Type B pancreatic cell (in vitro differentiated cells): ENCODE measurements at regions not wholly inside any gene's neighbourhood (a gene's known extent, or its start where the extent isn't known, plus 50 kb on each side); places are given as distances from the start of the nearest gene placed in this dataset.

Experiments
- DNase-seq: peaks from one replicate; pipeline ENCODE4 v3.0.0; 2021; ENCODE audit warnings: mixed read lengths; ENCODE audit not compliant: unreplicated experiment; ENCODE audit errors: extremely low spot score
- H3K27ac Mint-ChIP-seq: 2 replicates; pipeline ENCODE4 v1.8.0; 2021; ENCODE audit warnings: mild to moderate bottlenecking, mixed read lengths
- H3K27me3 Mint-ChIP-seq: 2 replicates; pipeline ENCODE4 v1.8.0; 2021; ENCODE audit warnings: mixed read lengths
- H3K36me3 Mint-ChIP-seq: 2 replicates; pipeline ENCODE4 v1.8.0; 2021; ENCODE audit warnings: mixed read lengths
- H3K4me1 Mint-ChIP-seq: one replicate; pipeline ENCODE4 v1.8.0; 2021; ENCODE audit warnings: mixed read lengths; ENCODE audit not compliant: unreplicated experiment
- H3K4me3 Mint-ChIP-seq: 2 replicates; pipeline ENCODE4 v1.8.0; 2021; ENCODE audit warnings: mild to moderate bottlenecking, mixed read lengths
- H3K9me3 Mint-ChIP-seq: 2 replicates; pipeline ENCODE4 v1.8.0; 2021; ENCODE audit warnings: mixed read lengths
- TF ChIP-seq, protein P1 (sequence below): fragments of 200-600 bp; sonication (generic); conservative IDR thresholded peaks from 2 replicates; pipeline ENCODE4 v1.5.0; 2021; ENCODE audit warnings: antibody characterized with exemption, mild to moderate bottlenecking

DNA sequence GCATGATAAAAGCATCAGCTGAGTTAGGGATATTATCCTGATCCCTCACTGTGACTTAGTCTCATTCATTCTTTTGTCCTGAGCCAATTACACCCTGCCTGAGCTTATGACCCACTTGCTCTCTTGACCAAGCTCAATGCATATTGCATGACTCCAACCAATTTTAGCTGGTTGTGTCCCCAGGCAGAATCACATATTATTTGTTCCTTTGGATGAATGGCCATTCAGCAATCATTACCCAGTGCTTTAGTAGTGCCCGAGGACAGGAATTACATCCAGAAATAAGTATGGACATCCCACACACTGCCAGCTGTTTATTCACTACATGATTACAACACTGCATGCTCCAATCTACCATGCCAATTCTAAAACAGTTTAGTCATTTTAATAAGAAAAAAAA lies 322.5 kb downstream of the ZBBX start:
- H3K4me1 Mint-ChIP-seq, result peaks cover 3% of the 10 kb centered on the region
- H3K27me3 Mint-ChIP-seq, result peaks cover 4% of the 10 kb centered on the region
- TF ChIP-seq, protein P1, sequence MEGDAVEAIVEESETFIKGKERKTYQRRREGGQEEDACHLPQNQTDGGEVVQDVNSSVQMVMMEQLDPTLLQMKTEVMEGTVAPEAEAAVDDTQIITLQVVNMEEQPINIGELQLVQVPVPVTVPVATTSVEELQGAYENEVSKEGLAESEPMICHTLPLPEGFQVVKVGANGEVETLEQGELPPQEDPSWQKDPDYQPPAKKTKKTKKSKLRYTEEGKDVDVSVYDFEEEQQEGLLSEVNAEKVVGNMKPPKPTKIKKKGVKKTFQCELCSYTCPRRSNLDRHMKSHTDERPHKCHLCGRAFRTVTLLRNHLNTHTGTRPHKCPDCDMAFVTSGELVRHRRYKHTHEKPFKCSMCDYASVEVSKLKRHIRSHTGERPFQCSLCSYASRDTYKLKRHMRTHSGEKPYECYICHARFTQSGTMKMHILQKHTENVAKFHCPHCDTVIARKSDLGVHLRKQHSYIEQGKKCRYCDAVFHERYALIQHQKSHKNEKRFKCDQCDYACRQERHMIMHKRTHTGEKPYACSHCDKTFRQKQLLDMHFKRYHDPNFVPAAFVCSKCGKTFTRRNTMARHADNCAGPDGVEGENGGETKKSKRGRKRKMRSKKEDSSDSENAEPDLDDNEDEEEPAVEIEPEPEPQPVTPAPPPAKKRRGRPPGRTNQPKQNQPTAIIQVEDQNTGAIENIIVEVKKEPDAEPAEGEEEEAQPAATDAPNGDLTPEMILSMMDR, result no peak
- peaks cover 3% of the 10 kb centered on the region for H3K36me3 Mint-ChIP-seq
- H3K4me3 Mint-ChIP-seq, result no peak overlapping the region
- H3K9me3 Mint-ChIP-seq, result peaks cover 4% of the 10 kb centered on the region
- H3K27ac Mint-ChIP-seq, result no peak overlapping the region
- DNase-seq, result no peak

DNA sequence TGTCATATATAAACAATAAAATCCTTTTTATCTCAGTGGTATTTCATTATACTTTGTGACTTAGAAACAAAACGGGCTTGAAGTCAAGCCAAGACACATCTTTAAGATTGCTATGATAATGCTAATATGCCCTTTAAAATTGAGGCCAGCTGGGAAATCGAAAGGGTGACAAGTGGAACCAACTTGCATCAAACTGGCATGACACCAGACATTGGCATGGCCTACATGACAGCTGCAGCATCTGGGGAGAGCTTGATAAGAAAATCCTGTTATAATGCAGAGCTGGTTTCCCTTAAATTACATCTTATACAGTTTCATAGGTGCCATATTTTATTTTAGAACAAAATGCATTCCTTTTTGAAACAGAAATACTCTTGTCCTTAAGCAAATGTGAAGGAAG lies 325.2 kb downstream of the ZBBX start:
- no peak for DNase-seq
- Mint-ChIP-seq H3K4me3 (no peak overlapping the region), H3K27me3 (peaks cover 3% of the 10 kb centered on the region), H3K4me1 (peaks cover 3% of the 10 kb centered on the region), H3K9me3 (peaks cover 4% of the 10 kb centered on the region), H3K27ac (no peak overlapping the region), H3K36me3 (peaks cover 3% of the 10 kb centered on the region)
- TF ChIP-seq, protein P1, result no peak

DNA sequence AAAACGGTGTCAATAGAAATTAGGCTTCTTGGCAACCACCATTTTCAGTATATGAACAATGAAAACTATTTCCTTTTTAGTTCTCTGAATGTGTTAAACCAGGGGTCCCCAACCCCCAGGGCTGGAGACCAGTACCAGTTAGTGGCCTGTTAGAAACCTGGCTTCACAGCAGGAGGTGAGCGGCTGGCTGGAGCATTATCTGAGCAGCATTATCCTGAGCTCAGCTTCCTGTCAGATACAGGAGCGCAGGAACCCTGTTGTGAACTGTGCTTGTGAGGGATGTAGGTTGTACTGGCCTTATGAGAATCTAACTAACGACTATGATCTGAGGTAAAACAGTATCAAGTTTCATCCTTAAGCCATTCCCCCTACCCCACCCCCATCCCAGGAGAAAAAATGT lies 328.7 kb downstream of the ZBBX start:
- peaks cover 3% of the 10 kb centered on the region for H3K4me1 Mint-ChIP-seq
- TF ChIP-seq, protein P1, result no peak
- H3K27ac Mint-ChIP-seq, result no peak overlapping the region
- peaks cover 3% of the 10 kb centered on the region for H3K27me3 Mint-ChIP-seq
- no peak for DNase-seq
- no peak overlapping the region for H3K4me3 Mint-ChIP-seq
- H3K9me3 Mint-ChIP-seq, result no peaks in the 10 kb centered on the region
- no peaks in the 10 kb centered on the region for H3K36me3 Mint-ChIP-seq

DNA sequence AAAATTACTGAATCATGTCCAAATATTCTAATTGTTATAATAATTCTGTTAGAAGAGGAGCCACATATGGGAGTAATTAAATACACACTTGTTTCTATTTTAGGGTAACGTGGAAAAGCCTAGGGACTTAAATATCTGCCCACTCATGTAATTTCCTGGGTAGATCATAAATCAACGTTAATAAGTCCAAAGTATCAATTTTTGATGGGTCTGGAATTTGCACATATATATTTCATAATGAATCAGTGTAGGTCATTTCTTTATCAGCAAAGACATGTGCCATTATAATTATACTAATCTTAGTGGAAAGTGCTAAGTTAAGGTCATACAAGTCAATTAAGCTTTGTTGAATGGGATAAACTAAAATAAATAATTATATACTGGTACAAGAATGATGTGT lies 346.2 kb downstream of the ZBBX start:
- Mint-ChIP-seq H3K36me3 (no peaks in the 10 kb centered on the region), H3K27ac (no peak overlapping the region), H3K4me1 (peaks cover 16% of the 10 kb centered on the region), H3K9me3 (no peaks in the 10 kb centered on the region), H3K4me3 (no peak overlapping the region), H3K27me3 (no peaks in the 10 kb centered on the region)
- TF ChIP-seq, protein P1, result no peak
- DNase-seq, result no peak

DNA sequence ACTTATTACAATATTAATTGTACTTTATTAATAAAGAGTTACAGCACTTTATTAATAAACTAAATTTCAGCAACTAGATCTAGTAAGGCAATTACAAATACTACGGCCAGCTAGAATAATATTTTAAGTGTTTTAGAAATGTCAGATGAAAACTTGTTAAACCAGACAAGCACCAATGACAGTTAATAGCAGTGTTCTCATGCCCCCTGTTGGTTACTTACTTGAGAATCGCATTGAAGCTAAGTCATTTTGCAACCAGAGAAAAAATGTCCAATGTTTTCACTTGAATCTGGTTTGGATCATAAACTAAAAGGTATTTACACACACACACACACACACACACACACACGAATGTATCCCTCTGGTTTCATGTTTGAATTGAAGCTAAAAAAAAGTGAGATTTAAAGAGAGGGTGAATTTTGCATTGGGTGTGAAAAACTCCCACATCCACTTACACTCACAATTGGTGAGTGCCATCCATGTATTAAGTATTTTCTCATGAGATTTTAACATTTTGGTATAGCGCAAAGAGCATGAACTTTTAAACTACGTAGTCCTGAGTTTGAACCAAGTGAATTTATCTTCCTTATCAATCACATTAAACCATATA lies 347.7 kb downstream of the ZBBX start:
- H3K4me1 Mint-ChIP-seq, result peaks cover 16% of the 10 kb centered on the region
- peak overlapping the region; percentile 58 for H3K27ac Mint-ChIP-seq
- H3K9me3 Mint-ChIP-seq, result no peaks in the 10 kb centered on the region
- DNase-seq, result no peak
- H3K4me3 Mint-ChIP-seq, result no peak overlapping the region
- H3K36me3 Mint-ChIP-seq, result no peaks in the 10 kb centered on the region
- TF ChIP-seq, protein P1, result peak; percentile 82
- H3K27me3 Mint-ChIP-seq, result no peaks in the 10 kb centered on the region
